Left lung (tissue), 4 donors: ENCODE measurements at regions not wholly inside any gene's neighbourhood (a gene's known extent, or its start where the extent isn't known, plus 50 kb on each side); places are given as distances from the start of the nearest gene placed in this dataset.

Experiments
- ATAC-seq: fragments of 200-7000 bp; cut with Tn5 transposase; one replicate; pipeline ENCODE4 v1.9.1; 2020; ENCODE audit warnings: moderate library complexity
- DNase-seq, 4 donors: peaks; one replicate each; pipeline ENCODE4 v3.0.0-alpha.2; 2013 to 2020
- H3K27ac ChIP-seq, 2 donors: fragments of 200-600 bp; sonication (generic) in 1 of 2; one replicate each; pipeline versions ENCODE4 v1.5.0 to v1.8.0; 2020 to 2021
- H3K27me3 ChIP-seq, 2 donors: fragments of 200-600 bp; sonication (generic) in 1 of 2; one replicate each; pipeline versions ENCODE4 v1.5.0 to v1.8.0; 2020 to 2021
- H3K36me3 ChIP-seq, 2 donors: fragments of 200-600 bp; sonication (generic) in 1 of 2; one replicate each; pipeline versions ENCODE4 v1.5.0 to v1.8.0; 2020 to 2021
- H3K4me1 ChIP-seq, 2 donors: fragments of 200-600 bp; one replicate each; pipeline ENCODE4 v1.8.0; 2021
- H3K4me3 ChIP-seq, 2 donors: fragments of 200-600 bp; sonication (generic) in 1 of 2; one replicate each; pipeline versions ENCODE4 v1.5.0 to v1.8.0; 2020 to 2021; ENCODE audit warnings: mild to moderate bottlenecking in 1 of 2
- H3K9me3 ChIP-seq, 2 donors: fragments of 200-600 bp; sonication (generic) in 1 of 2; one replicate each; pipeline versions ENCODE4 v1.5.0 to v1.8.0; 2020 to 2021
- CTCF ChIP-seq, 2 donors: fragments of 200-600 bp; sonication (generic) in 1 of 2; IDR thresholded peaks; one replicate each; pipeline versions ENCODE4 v1.5.0 to v1.8.0; 2021; ENCODE audit warnings: antibody characterized with exemption in 2 of 2
- intact Hi-C, 2 donors: fragments of 100-400 bp; cut with DNase I; formaldehyde crosslinking; loops; one replicate each; pipeline versions ENCODE4 v1.11.2 to v1.14.2; 2022
- donor health status: DM: no; HTN: yes; CAD: no.
- donor health status: DM: no; HTN: no; CAD: no.

GRCh38 chr22:33112580-33112979 is 54.4 kb upstream of the SYN3 start:
- DNase-seq: no peak
- Histone ChIP-seq H3K4me1 (no peaks in the 10 kb centered on the region), H3K36me3 (no peaks in the 10 kb centered on the region), H3K27me3 (no peaks in the 10 kb centered on the region), H3K9me3 (no peaks in the 10 kb centered on the region), H3K27ac (no peak overlapping the region), H3K4me3 (no peak overlapping the region)
- TF ChIP-seq CTCF (IDR thresholded peaks at IDR 0.05): no peak
- intact Hi-C loops: no loop called here
- ATAC-seq: no peak

- no peak overlapping the region for H3K27ac ChIP-seq
- peaks cover 0 to 5% of the 10 kb centered on the region in 2 donors for H3K27me3 ChIP-seq
- no peak for ATAC-seq
- H3K4me3 ChIP-seq: no peak overlapping the region
- H3K36me3 ChIP-seq: no peaks in the 10 kb centered on the region
- no peaks in the 10 kb centered on the region for H3K9me3 ChIP-seq
- no peak for TF ChIP-seq CTCF (IDR thresholded peaks at IDR 0.05)
- no peaks in the 10 kb centered on the region for H3K4me1 ChIP-seq
- DNase-seq: no peak
- intact Hi-C loops: no loop called here
Observed at GRCh38 chr22:33111491-33111890, 53.3 kb upstream of the SYN3 start.

GRCh38 chr22:33110562-33111163 is 52.5 kb upstream of the SYN3 start:
- Histone ChIP-seq H3K4me1 (no peaks in the 10 kb centered on the region), H3K27ac (no peak overlapping the region), H3K27me3 (peaks cover 0 to 5% of the 10 kb centered on the region in 2 donors), H3K9me3 (no peaks in the 10 kb centered on the region), H3K4me3 (no peak overlapping the region), H3K36me3 (no peaks in the 10 kb centered on the region)
- no peak for TF ChIP-seq CTCF (IDR thresholded peaks at IDR 0.05)
- intact Hi-C loops: no loop called here
- no peak for ATAC-seq
- DNase-seq: no peak

DNA sequence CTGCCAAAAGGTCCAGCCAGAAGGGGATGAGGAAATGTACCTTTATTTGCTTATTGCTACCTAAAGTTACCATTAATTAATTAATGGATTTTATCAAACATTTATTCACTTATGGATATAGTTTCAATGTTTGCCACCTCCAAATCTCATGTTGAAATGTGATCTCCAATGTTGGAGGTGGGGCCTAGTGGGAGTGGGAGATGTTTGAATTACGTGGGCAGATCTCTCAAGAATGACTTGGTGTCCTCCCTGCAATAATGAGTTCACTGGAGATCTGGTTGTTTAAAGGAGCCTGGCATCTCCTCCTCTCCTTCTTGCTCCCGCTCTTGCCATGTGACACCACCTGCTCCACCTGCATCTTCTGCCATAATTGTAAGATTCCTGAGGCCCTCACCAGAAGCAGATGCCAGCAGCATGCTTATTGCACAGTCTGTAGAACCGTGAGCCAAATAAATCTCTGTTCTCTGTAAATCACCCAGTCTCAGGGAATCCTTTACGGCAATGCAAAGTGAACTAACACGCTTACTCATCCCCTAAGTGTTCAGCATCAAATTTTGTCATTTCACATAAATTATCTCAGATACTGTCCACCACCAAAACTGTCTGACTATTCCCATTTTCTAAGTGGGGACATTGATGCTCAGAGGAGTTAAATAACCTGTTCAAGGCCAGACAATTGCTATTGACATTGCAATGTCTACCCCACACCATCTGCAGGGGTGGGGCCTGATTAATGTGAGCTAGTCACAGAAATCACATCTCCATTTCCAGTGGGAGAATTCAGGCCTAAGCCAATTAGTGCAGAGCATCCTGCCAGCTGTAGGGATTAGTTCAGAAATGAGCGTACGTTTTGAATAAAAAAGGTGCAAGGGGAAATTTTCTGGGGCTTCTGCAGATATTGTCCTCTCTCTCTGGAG is 51.6 kb upstream of the SYN3 start:
- H3K36me3 ChIP-seq: no peaks in the 10 kb centered on the region
- H3K4me1 ChIP-seq: no peaks in the 10 kb centered on the region
- H3K9me3 ChIP-seq: no peaks in the 10 kb centered on the region
- no peak for DNase-seq
- no peak overlapping the region for H3K27ac ChIP-seq
- H3K27me3 ChIP-seq: peaks cover 0 to 5% of the 10 kb centered on the region in 2 donors
- ATAC-seq: no peak
- intact Hi-C loops: no loop called here
- H3K4me3 ChIP-seq: no peak overlapping the region
- no peak for TF ChIP-seq CTCF (IDR thresholded peaks at IDR 0.05)

GRCh38 chr22:33108037-33108436 is 49.9 kb upstream of the SYN3 start:
- no peak for TF ChIP-seq CTCF (IDR thresholded peaks at IDR 0.05)
- peaks cover 0 to 4% of the 10 kb centered on the region in 2 donors for H3K9me3 ChIP-seq
- peaks cover 0 to 10% of the 10 kb centered on the region in 2 donors for H3K27me3 ChIP-seq
- H3K4me3 ChIP-seq: no peak overlapping the region
- H3K36me3 ChIP-seq: no peaks in the 10 kb centered on the region
- intact Hi-C loops: no loop called here
- ATAC-seq (no peak), DNase-seq (no peak)
- H3K4me1 ChIP-seq: no peaks in the 10 kb centered on the region
- H3K27ac ChIP-seq: no peak overlapping the region
